ENCODE measurements at regions not wholly inside any gene's neighbourhood (a gene's known extent, or its start where the extent isn't known, plus 50 kb on each side); places are given as distances from the start of the nearest gene placed in this dataset.

- DNase-seq: no peak
Measured at GRCh38 chrX:150310417-150310816, 52.7 kb upstream of the MAMLD1 start.

DNA sequence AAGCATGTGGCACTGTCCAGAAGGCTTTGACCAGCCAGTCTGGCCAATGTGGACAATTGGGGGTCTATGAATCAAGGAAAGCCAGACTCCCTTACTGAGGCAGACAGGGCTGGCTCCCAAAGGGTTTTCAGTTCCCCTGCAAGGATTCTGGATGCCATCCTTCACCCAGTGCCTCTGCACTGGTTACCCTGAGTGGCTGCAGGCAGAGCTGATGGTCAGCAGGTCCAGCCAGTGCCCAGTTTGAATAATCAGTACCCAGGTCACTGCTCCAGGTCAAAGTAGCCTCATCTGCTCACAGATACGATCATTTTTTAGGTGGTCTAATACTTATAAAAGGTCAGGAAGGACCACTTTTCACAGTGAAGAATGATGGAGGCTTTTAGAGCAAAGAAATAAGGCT lies 52.2 kb upstream of the MAMLD1 start:
- DNase-seq: no peak

DNA sequence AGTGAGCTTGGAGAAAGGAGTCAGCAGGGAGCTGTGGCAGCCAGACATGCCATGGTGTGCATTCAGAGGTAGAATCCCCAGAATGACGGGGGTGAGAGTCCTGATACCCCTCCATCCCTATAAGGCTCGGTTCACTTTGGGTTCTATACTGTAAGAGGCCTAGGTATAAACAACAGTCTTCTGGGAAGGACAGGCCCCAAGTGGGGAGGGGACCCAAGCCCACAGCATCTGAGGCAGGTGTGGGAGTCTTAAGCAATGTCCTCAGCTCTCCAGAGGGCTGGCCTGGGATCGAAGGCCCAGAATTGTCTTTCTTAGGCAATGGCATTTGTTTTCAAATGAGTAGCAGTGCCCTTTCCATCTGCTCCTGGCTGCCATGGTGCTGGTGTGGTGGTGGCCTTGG lies 50.2 kb upstream of the MAMLD1 start:
- no peak for DNase-seq

Data from retina (tissue), 1 donor.